ENCODE measurements at regions not wholly inside any gene's neighbourhood (a gene's known extent, or its start where the extent isn't known, plus 50 kb on each side); places are given as distances from the start of the nearest gene placed in this dataset.

DNA sequence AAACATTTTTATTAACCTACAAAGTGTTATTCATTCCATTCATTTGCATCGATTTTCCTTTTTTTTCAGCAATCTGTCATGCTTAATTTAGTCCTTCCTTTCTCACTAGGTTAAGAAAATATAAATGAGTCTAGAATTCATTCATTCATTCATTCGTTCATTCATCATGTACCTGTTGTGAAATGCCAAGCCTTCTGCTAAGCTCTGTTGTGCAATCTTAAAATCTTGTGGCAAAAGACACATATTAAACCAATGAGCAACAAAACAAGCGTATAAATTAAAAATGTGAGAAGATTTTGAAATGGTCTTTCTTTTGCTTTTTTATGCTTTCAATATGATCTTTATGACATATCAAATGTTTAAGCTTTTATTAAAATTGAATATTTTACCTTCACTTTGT is 88.6 kb upstream of the MAD2L1 start:
- H3K79me2 ChIP-seq (ENCODE audit: insufficient read depth, low read length), result no peaks in the 10 kb centered on the region
- TF ChIP-seq EZH2phosphoT487 (conservative IDR thresholded peaks at IDR 0.05; ENCODE audit: low read length) (no peak), CTCF (IDR thresholded peaks at IDR 0.05; ENCODE audit: insufficient read depth, low read length, poor library complexity, severe bottlenecking) (no peak)
- no peaks in the 10 kb centered on the region for H3K27me3 ChIP-seq (ENCODE audit: low read length)
- H2AFZ ChIP-seq (ENCODE audit: low read depth, low read length, severe bottlenecking), result no peak overlapping the region
- H3K9me3 ChIP-seq (ENCODE audit: insufficient read depth, low read length), result no peaks in the 10 kb centered on the region
- no peaks in the 10 kb centered on the region for H3K36me3 ChIP-seq (ENCODE audit: low read length)
- no peak overlapping the region for H3K27ac ChIP-seq (ENCODE audit: low read depth, low read length)
- H3K4me3 ChIP-seq (ENCODE audit: insufficient read depth, low read length, poor library complexity, severe bottlenecking), result no peak overlapping the region
- H3F3A ChIP-seq (ENCODE audit: insufficient read depth), result no peaks in the 10 kb centered on the region
- H3K4me2 ChIP-seq (ENCODE audit: low read depth, low read length, poor library complexity, severe bottlenecking), result no peak overlapping the region
- H4K20me1 ChIP-seq (ENCODE audit: low read depth, low read length), result no peaks in the 10 kb centered on the region
- no peaks in the 10 kb centered on the region for H3K9me2 ChIP-seq (replicated peaks; ENCODE audit: insufficient read depth, low read length)
- no peak overlapping the region for H3K9ac ChIP-seq (ENCODE audit: low read length)

DNA sequence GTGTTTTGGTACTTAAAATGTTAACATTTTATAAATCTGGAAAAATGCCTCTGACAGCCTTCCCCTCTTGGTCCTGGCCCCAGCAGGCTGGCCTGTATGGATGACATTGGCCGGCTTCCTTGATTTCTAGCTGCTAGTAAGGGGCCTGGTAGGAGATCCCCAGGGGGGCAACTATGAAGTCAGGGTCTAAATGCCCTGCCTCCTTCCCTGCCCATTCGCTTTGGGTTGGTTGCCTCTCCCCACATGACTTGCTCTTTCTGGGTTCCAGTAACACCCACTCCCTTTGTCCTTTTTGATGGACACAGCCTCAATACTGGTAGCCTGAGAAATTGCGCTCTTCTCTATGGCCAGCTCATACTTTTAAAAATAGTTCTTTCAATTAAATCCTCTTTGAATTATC is 78.0 kb upstream of the MAD2L1 start:
- Histone ChIP-seq H3K9me3 (ENCODE audit: insufficient read depth, low read length) (no peaks in the 10 kb centered on the region), H3K27ac (ENCODE audit: low read depth, low read length) (no peak overlapping the region)

GRCh38 chr4:120144041-120144440 is 77.4 kb upstream of the MAD2L1 start:
- no peaks in the 10 kb centered on the region for H3K27me3 ChIP-seq (ENCODE audit: low read length)
- no peaks in the 10 kb centered on the region for H4K20me1 ChIP-seq (ENCODE audit: low read depth, low read length)
- H3K27ac ChIP-seq (ENCODE audit: low read depth, low read length), result no peak overlapping the region
- no peak overlapping the region for H3K9ac ChIP-seq (ENCODE audit: low read length)
- H3K9me2 ChIP-seq (replicated peaks; ENCODE audit: insufficient read depth, low read length), result no peaks in the 10 kb centered on the region
- H3K79me2 ChIP-seq (ENCODE audit: insufficient read depth, low read length), result no peaks in the 10 kb centered on the region
- H3K36me3 ChIP-seq (ENCODE audit: low read length), result no peaks in the 10 kb centered on the region
- no peaks in the 10 kb centered on the region for H3F3A ChIP-seq (ENCODE audit: insufficient read depth)
- no peak overlapping the region for H3K4me3 ChIP-seq (ENCODE audit: insufficient read depth, low read length, poor library complexity, severe bottlenecking)
- H2AFZ ChIP-seq (ENCODE audit: low read depth, low read length, severe bottlenecking), result no peak overlapping the region
- H3K9me3 ChIP-seq (ENCODE audit: insufficient read depth, low read length), result no peaks in the 10 kb centered on the region
- TF ChIP-seq CTCF (IDR thresholded peaks at IDR 0.05; ENCODE audit: insufficient read depth, low read length, poor library complexity, severe bottlenecking), result no peak
- no peak for TF ChIP-seq EZH2phosphoT487 (conservative IDR thresholded peaks at IDR 0.05; ENCODE audit: low read length)
- no peak overlapping the region for H3K4me2 ChIP-seq (ENCODE audit: low read depth, low read length, poor library complexity, severe bottlenecking)

More for the DNA sequence above, 78.0 kb upstream of the MAD2L1 start:
- Histone ChIP-seq H3K79me2 (ENCODE audit: insufficient read depth, low read length) (no peaks in the 10 kb centered on the region), H3K9me2 (replicated peaks; ENCODE audit: insufficient read depth, low read length) (no peaks in the 10 kb centered on the region), H3K4me3 (ENCODE audit: insufficient read depth, low read length, poor library complexity, severe bottlenecking) (no peak overlapping the region), H3K9ac (ENCODE audit: low read length) (no peak overlapping the region), H3K4me2 (ENCODE audit: low read depth, low read length, poor library complexity, severe bottlenecking) (no peak overlapping the region), H4K20me1 (ENCODE audit: low read depth, low read length) (no peaks in the 10 kb centered on the region), H3F3A (ENCODE audit: insufficient read depth) (no peaks in the 10 kb centered on the region), H3K27me3 (ENCODE audit: low read length) (no peaks in the 10 kb centered on the region), H2AFZ (ENCODE audit: low read depth, low read length, severe bottlenecking) (no peak overlapping the region), H3K36me3 (ENCODE audit: low read length) (no peaks in the 10 kb centered on the region)
- TF ChIP-seq CTCF (IDR thresholded peaks at IDR 0.05; ENCODE audit: insufficient read depth, low read length, poor library complexity, severe bottlenecking) (no peak), EZH2phosphoT487 (conservative IDR thresholded peaks at IDR 0.05; ENCODE audit: low read length) (no peak)
